Uterus (tissue), 2 donors: ENCODE measurements at regions not wholly inside any gene's neighbourhood (a gene's known extent, or its start where the extent isn't known, plus 50 kb on each side); places are given as distances from the start of the nearest gene placed in this dataset.

Source experiments
- POLR2A ChIP-seq, 2 donors: fragments of 450-650 bp; IDR thresholded peaks; one replicate each; pipeline ENCODE4 v1.6.1; 2016; ENCODE audit warnings: antibody characterized with exemption in 2 of 2, mild to moderate bottlenecking in 1 of 2, moderate library complexity in 1 of 2
- TF ChIP-seq, protein P1 (sequence below), 4 experiments: fragments of 200-600 bp in 2 of 4; fragments of 450-650 bp in 2 of 4; sonication (generic) in 2 of 4; IDR thresholded peaks; one replicate each; pipeline ENCODE4 v1.5.1; 2016 to 2019; ENCODE audit warnings: antibody characterized with exemption in 4 of 4, mild to moderate bottlenecking in 2 of 4, moderate library complexity in 1 of 4

DNA sequence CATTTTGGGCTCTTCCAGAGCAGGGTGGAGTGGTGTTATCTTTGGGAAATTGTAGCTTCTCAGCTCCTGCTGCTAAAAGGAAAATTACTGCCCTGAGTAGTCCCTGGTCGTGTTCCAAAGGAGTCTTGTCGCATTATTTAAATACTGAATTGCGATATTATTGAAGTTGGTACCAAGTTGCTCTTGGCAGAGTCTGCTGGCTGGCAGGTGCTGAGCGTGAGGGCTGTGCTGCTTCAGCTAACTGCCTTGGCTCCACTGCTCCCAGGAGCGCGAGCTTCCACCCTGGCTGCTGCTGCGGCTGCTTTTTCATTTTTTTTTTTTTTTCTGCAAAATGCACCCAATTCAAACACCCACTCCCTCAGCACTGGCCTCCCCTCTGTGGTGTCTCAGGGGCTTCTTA, 289.8 kb downstream of the MAF start:
- TF ChIP-seq, protein P1, sequence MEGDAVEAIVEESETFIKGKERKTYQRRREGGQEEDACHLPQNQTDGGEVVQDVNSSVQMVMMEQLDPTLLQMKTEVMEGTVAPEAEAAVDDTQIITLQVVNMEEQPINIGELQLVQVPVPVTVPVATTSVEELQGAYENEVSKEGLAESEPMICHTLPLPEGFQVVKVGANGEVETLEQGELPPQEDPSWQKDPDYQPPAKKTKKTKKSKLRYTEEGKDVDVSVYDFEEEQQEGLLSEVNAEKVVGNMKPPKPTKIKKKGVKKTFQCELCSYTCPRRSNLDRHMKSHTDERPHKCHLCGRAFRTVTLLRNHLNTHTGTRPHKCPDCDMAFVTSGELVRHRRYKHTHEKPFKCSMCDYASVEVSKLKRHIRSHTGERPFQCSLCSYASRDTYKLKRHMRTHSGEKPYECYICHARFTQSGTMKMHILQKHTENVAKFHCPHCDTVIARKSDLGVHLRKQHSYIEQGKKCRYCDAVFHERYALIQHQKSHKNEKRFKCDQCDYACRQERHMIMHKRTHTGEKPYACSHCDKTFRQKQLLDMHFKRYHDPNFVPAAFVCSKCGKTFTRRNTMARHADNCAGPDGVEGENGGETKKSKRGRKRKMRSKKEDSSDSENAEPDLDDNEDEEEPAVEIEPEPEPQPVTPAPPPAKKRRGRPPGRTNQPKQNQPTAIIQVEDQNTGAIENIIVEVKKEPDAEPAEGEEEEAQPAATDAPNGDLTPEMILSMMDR (IDR thresholded peaks at IDR 0.05) = no peak
- TF ChIP-seq POLR2A (IDR thresholded peaks at IDR 0.05) = no peak
